ENCODE measurements at regions not wholly inside any gene's neighbourhood (a gene's known extent, or its start where the extent isn't known, plus 50 kb on each side); places are given as distances from the start of the nearest gene placed in this dataset.

- Mint-ChIP-seq H3K27ac (no peak overlapping the region), H3K9me3 (peaks cover 0 to 18% (median 11%) of the 10 kb centered on the region in 6 donors), H3K27me3 (ENCODE audit: low read depth in 3 of 3) (no peaks in the 10 kb centered on the region), H3K36me3 (no peaks in the 10 kb centered on the region), H3K4me1 (no peaks in the 10 kb centered on the region), H3K4me3 (no peak overlapping the region)
- no peak for DNase-seq
Observed at GRCh38 chr4:110898290-110898689, 275.4 kb upstream of the PITX2 start.

GRCh38 chr4:110900213-110900769 is 277.4 kb upstream of the PITX2 start:
- Mint-ChIP-seq H3K4me3 (no peak overlapping the region), H3K9me3 (peaks cover 0 to 13% (median 8%) of the 10 kb centered on the region in 6 donors), H3K36me3 (no peaks in the 10 kb centered on the region), H3K4me1 (no peaks in the 10 kb centered on the region), H3K27me3 (ENCODE audit: low read depth in 3 of 3) (no peaks in the 10 kb centered on the region), H3K27ac (no peak overlapping the region)
- no peak for DNase-seq

DNA sequence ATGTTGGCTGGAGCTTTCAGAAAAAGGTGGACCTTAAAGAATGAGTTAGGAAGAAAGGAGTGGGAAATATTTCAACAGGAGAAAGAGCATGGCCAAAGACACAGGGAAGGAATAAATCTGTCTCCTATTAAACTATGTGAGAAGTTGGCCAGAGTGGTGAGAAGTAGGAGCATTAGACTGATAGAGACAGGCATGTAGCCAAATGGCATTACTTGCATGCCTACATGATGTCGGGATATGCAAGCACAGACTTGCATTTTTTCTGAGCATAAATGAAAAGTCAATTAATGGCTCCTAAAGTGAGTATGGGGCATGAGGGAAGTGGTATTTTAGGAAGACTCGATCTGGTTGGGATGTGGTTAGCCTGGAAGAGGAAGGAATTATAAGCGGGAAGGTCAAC is 279.6 kb upstream of the PITX2 start:
- Mint-ChIP-seq H3K27me3 (ENCODE audit: low read depth in 3 of 3) (peaks cover 0 to 2% (median 2%) of the 10 kb centered on the region in 3 donors), H3K4me3 (no peak overlapping the region), H3K27ac (no peak overlapping the region)

DNA sequence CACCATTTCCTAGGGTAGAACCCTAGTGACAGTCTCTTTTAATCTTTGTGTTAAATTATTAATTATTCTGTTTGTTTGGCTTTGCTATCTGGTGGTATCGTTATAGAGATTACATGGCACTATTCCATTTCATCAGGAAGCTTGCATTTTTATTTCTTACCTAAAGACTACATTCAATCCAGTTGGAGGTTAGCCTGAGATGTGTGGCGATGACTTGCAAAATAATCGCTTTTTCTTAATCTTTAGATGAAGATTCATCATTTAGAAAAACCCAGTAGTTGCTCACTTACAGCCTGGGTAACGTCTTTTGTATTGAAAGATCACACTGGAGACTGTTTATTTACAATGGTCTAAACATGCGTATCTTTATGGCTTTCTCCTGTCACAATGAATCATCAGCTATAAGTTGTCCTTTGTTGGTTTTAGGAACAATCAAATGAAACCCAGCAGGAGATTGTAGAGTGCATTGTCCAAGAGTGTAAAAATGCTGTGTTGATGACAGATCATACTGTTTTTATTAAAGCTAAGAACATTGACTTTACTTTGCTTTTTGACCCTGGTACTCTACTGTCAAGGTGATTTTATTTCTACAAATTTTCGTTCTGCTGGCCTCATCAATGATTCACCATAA is 281.7 kb upstream of the PITX2 start:
- H3K4me1 Mint-ChIP-seq, result no peaks in the 10 kb centered on the region
- no peak overlapping the region for H3K27ac Mint-ChIP-seq
- no peaks in the 10 kb centered on the region for H3K36me3 Mint-ChIP-seq
- DNase-seq, result no peak
- H3K4me3 Mint-ChIP-seq, result no peak overlapping the region
- H3K27me3 Mint-ChIP-seq (ENCODE audit: low read depth in 3 of 3), result peaks cover 0 to 2% (median 2%) of the 10 kb centered on the region in 3 donors
- peaks cover 6 to 18% (median 8%) of the 10 kb centered on the region in 6 donors for H3K9me3 Mint-ChIP-seq

More for the DNA sequence above, 279.6 kb upstream of the PITX2 start:
- Mint-ChIP-seq H3K36me3 (no peaks in the 10 kb centered on the region), H3K4me1 (no peaks in the 10 kb centered on the region), H3K9me3 (peaks cover 6 to 18% (median 11%) of the 10 kb centered on the region in 6 donors)
- DNase-seq, result no peak

- DNase-seq, result no peak
- Mint-ChIP-seq H3K27me3 (ENCODE audit: low read depth in 3 of 3) (peaks cover 0 to 2% (median 2%) of the 10 kb centered on the region in 3 donors), H3K9me3 (peaks cover 6 to 25% (median 8%) of the 10 kb centered on the region in 6 donors), H3K4me3 (no peak overlapping the region), H3K36me3 (peaks cover 0 to 4% (median 0%) of the 10 kb centered on the region in 3 donors), H3K27ac (no peak overlapping the region), H3K4me1 (no peaks in the 10 kb centered on the region)
Observed at GRCh38 chr4:110905367-110905766, 282.5 kb upstream of the PITX2 start.

- Mint-ChIP-seq H3K4me3 (no peak overlapping the region), H3K27ac (no peak overlapping the region), H3K36me3 (peaks cover 0 to 4% (median 0%) of the 10 kb centered on the region in 3 donors), H3K9me3 (peaks cover 2 to 13% (median 5%) of the 10 kb centered on the region in 6 donors), H3K27me3 (ENCODE audit: low read depth in 3 of 3) (peaks cover 0 to 2% (median 2%) of the 10 kb centered on the region in 3 donors), H3K4me1 (no peaks in the 10 kb centered on the region)
- no peak for DNase-seq
Observed at GRCh38 chr4:110907801-110908313, 285.0 kb upstream of the PITX2 start.

GRCh38 chr4:110914791-110915190 is 291.9 kb upstream of the PITX2 start:
- DNase-seq, result no peak
- no peak overlapping the region for H3K4me3 Mint-ChIP-seq
- H3K36me3 Mint-ChIP-seq, result peaks cover 0 to 3% (median 0%) of the 10 kb centered on the region in 3 donors
- peaks cover 0 to 2% (median 2%) of the 10 kb centered on the region in 3 donors for H3K27me3 Mint-ChIP-seq (ENCODE audit: low read depth in 3 of 3)
- no peaks in the 10 kb centered on the region for H3K4me1 Mint-ChIP-seq
- no peak overlapping the region for H3K27ac Mint-ChIP-seq
- peaks cover 0 to 40% (median 10%) of the 10 kb centered on the region in 6 donors for H3K9me3 Mint-ChIP-seq

DNA sequence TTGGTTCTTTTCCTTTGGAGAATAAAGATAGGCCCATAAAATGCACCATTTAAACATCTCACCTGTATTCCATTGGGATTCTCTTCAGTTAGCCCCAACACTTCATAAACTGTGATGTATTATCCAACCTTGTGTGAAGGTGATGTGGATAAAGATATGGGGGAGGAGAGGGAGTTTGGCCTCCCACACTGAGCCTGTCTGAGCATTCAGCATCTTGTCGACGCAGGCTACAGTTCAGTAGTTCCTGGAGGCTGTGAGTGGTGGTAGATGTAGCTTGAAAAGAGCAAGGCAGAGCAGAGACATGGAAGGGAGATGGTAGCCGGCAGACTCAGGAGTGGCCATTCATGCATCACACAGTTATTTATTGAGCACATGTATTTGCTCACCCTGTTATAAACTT is 292.4 kb upstream of the PITX2 start:
- Mint-ChIP-seq H3K4me3 (no peak overlapping the region), H3K36me3 (no peaks in the 10 kb centered on the region), H3K27ac (no peak overlapping the region), H3K9me3 (peaks cover 0 to 35% (median 9%) of the 10 kb centered on the region in 6 donors), H3K4me1 (no peaks in the 10 kb centered on the region), H3K27me3 (ENCODE audit: low read depth in 3 of 3) (peaks cover 0 to 2% (median 2%) of the 10 kb centered on the region in 3 donors)
- DNase-seq, result no peak

DNA sequence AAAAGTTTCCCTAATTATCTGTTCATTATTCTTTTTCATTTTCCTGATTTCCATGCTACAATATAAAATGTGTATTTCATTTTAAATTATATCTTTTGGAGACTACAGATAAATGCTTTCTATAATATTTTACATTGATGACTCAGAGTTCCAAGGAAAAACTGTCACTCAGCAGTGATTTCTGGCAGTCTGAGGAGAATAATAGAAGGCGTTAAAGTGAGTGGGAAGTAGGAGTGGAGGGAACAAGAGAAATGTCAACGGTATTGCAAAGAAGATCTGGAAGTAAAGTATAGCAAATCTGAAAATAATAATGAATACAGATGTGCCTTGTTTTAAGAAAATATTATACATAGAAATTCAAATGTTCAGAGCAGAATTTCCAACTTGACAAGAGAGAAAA is 293.6 kb upstream of the PITX2 start:
- H3K4me1 Mint-ChIP-seq, result no peaks in the 10 kb centered on the region
- H3K27ac Mint-ChIP-seq, result no peak overlapping the region
- H3K36me3 Mint-ChIP-seq, result no peaks in the 10 kb centered on the region
- peaks cover 0 to 34% (median 12%) of the 10 kb centered on the region in 6 donors for H3K9me3 Mint-ChIP-seq
- DNase-seq, result no peak
- no peak overlapping the region for H3K4me3 Mint-ChIP-seq
- H3K27me3 Mint-ChIP-seq (ENCODE audit: low read depth in 3 of 3), result peaks cover 0 to 2% (median 2%) of the 10 kb centered on the region in 3 donors

GRCh38 chr4:110917835-110918234 is 295.0 kb upstream of the PITX2 start:
- Mint-ChIP-seq H3K4me1 (no peaks in the 10 kb centered on the region), H3K4me3 (no peak overlapping the region), H3K27me3 (ENCODE audit: low read depth in 3 of 3) (peaks cover 0 to 2% (median 2%) of the 10 kb centered on the region in 3 donors), H3K27ac (no peak overlapping the region), H3K9me3 (peaks cover 0 to 34% (median 16%) of the 10 kb centered on the region in 6 donors), H3K36me3 (no peaks in the 10 kb centered on the region)
- no peak for DNase-seq

GRCh38 chr4:110920990-110921389 is 298.1 kb upstream of the PITX2 start:
- Mint-ChIP-seq H3K9me3 (peaks cover 5 to 25% (median 14%) of the 10 kb centered on the region in 6 donors), H3K4me1 (no peaks in the 10 kb centered on the region), H3K36me3 (no peaks in the 10 kb centered on the region), H3K27me3 (ENCODE audit: low read depth in 3 of 3) (peaks cover 0 to 2% (median 2%) of the 10 kb centered on the region in 3 donors), H3K4me3 (no peak overlapping the region), H3K27ac (no peak overlapping the region)
- DNase-seq, result no peak

DNA sequence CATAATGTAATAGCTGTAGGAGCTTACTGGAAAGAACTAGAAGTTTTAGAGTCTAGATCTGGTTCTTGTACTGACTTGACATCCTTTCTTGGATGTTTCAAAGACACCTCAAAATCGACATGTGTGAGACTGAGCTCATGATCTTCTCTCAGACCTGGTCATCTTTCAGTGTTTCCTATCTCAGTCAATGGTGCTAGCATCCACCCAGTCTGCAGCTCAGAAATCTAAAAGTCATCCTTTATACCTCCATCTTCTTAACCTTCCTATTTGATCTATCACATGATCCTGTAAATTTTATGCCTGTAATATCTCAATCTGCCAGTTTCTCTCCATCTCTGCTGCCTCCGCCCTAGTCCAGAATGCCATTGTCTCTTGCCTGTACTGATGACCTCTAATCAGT is 301.9 kb upstream of the PITX2 start:
- DNase-seq, result no peak
- Mint-ChIP-seq H3K4me1 (no peaks in the 10 kb centered on the region), H3K27ac (no peak overlapping the region), H3K4me3 (no peak overlapping the region), H3K36me3 (no peaks in the 10 kb centered on the region), H3K9me3 (peaks cover 4 to 18% (median 12%) of the 10 kb centered on the region in 6 donors), H3K27me3 (ENCODE audit: low read depth in 3 of 3) (no peaks in the 10 kb centered on the region)

DNA sequence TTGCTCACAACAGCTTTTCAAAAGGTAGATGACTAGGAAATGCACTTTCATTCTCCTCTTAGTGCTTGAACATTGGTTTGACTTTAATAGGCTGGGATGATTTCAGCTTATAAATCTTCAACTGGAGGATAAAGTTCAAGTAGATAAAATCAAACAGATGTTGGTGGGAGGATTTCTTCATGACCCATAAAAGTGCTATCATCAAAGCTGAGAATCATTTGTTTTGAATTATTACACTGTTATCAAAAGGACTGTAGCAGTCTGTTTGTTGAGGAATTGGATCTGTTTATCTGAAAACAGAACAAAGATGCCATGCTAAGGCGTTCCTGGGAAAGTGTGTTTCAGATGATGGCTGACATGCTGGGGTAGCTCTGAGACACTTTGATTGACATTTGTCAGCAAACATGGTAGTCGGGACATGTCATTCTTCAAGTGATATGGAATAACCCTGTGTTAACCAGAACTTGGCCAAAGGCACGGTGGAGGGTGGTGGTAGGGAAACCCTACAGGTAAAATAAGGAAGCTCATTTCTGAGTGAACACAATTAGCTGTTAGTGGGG is 304.0 kb upstream of the PITX2 start:
- no peak overlapping the region for H3K27ac Mint-ChIP-seq
- no peak for DNase-seq
- H3K4me1 Mint-ChIP-seq, result no peaks in the 10 kb centered on the region
- peaks cover 0 to 2% (median 0%) of the 10 kb centered on the region in 3 donors for H3K27me3 Mint-ChIP-seq (ENCODE audit: low read depth in 3 of 3)
- peaks cover 0 to 18% (median 12%) of the 10 kb centered on the region in 6 donors for H3K9me3 Mint-ChIP-seq
- no peaks in the 10 kb centered on the region for H3K36me3 Mint-ChIP-seq
- H3K4me3 Mint-ChIP-seq, result no peak overlapping the region

DNA sequence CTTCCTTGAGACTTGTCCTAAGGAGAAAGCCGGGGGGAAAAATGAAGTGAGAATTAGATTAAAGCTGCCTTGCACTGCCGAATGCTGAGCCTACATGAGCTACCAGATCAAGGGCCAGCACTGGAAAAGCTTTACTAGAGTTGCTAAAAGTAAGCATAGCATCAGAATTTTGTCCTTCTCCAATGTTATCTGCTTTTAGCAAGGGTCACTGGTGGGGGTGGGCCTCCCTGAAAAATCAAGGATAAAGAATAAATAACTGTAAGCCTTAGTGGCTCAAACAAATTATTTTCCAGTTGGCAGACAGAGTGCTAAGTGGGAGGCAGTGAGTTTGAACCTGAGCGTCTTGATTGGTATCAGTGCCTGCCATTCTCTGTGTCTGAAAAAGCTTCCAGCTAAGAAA is 310.5 kb upstream of the PITX2 start:
- Mint-ChIP-seq H3K27me3 (ENCODE audit: low read depth in 3 of 3) (peaks cover 0 to 2% (median 0%) of the 10 kb centered on the region in 3 donors), H3K9me3 (peaks cover 4 to 11% (median 7%) of the 10 kb centered on the region in 6 donors), H3K4me1 (no peaks in the 10 kb centered on the region), H3K36me3 (peaks cover 0 to 3% (median 0%) of the 10 kb centered on the region in 3 donors), H3K27ac (no peak overlapping the region), H3K4me3 (no peak overlapping the region)
- no peak for DNase-seq

Data from immature natural killer cell (primary cell).